VCaP (cell line): ENCODE measurements at regions not wholly inside any gene's neighbourhood (a gene's known extent, or its start where the extent isn't known, plus 50 kb on each side); places are given as distances from the start of the nearest gene placed in this dataset.

Source experiments
- H3K27ac ChIP-seq: fragments of 450-650 bp; 2 replicates; pipeline ENCODE4 v1.5.1; 2017
- TF ChIP-seq, protein P1 (sequence below): fragments of 450-650 bp; conservative IDR thresholded peaks from 2 replicates; pipeline ENCODE4 v1.5.1; 2017; ENCODE audit warnings: mild to moderate bottlenecking, moderate library complexity

DNA sequence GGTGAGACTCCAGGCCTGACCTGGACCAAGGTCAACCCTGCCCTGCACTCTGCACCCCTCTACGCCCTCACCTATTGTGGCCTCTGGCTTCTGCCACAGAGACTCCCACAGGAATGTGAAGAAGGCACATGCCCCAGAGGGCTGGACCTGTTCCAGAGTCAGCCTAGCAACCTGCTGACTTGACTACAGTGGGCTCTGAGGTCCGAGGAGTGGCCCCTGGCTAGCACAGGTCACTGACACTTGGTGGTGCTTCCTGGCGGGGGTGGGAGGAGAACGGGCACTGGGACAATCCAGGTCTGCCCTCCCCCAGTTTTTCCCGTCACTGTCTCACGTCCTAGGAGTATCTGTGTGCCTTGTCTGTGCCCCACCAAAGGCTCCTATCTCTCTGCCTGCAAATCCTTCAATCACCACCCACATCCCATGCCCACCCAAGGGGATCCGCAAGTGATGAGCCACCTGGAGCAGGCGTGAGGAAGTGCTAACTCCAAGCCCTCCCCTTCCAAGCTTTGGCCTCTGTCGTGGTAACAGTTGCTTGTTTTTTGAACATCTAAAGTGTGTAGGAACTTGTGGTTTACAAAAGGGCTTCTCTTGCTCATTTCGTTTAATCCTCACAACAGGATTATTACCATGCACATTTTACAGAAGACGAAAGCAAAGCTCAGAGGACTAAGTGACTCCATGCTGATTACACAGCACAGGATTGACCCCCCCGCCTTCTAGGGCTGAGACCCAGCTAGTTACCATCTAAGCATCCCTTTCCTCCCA lies 86.2 kb downstream of the MCFD2 start:
- no peak overlapping the region for H3K27ac ChIP-seq
- TF ChIP-seq, protein P1, sequence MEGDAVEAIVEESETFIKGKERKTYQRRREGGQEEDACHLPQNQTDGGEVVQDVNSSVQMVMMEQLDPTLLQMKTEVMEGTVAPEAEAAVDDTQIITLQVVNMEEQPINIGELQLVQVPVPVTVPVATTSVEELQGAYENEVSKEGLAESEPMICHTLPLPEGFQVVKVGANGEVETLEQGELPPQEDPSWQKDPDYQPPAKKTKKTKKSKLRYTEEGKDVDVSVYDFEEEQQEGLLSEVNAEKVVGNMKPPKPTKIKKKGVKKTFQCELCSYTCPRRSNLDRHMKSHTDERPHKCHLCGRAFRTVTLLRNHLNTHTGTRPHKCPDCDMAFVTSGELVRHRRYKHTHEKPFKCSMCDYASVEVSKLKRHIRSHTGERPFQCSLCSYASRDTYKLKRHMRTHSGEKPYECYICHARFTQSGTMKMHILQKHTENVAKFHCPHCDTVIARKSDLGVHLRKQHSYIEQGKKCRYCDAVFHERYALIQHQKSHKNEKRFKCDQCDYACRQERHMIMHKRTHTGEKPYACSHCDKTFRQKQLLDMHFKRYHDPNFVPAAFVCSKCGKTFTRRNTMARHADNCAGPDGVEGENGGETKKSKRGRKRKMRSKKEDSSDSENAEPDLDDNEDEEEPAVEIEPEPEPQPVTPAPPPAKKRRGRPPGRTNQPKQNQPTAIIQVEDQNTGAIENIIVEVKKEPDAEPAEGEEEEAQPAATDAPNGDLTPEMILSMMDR = no peak

DNA sequence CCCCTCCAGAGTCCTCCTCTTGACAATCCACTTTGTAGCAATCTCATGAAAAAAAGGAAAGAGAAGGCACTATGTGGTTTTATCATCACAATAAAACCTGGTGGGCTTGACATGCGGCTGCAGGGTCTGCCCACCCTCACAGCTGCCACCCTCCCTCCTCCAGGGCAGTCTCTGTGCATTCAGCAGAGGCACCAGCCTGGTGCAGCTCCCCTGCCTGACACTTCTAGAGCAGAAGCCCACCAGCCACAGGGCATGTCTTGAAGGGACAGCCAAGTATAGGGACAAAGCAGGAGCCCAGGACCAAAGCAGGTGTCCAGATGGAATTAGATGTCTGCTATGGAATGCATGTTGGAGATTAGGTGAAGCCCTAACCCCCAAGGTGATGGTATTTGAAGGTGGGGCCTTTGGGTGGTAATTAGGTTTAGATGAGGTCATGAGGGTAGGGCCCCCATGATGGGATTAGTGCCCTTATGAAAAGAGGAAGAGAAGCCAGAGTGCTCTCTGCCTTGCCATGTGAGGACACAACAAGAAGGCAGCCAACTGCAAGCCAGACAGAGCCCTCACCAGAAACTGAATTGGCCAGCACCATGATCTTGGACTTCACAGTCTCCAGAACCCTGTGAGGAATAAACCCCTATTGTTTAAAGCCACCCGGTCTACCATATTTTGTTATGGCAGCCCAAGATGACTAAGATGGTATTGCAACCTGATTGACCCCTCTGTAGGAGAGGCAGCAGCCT lies 86.9 kb downstream of the MCFD2 start:
- no peak overlapping the region for H3K27ac ChIP-seq
- TF ChIP-seq, protein P1 = no peak

DNA sequence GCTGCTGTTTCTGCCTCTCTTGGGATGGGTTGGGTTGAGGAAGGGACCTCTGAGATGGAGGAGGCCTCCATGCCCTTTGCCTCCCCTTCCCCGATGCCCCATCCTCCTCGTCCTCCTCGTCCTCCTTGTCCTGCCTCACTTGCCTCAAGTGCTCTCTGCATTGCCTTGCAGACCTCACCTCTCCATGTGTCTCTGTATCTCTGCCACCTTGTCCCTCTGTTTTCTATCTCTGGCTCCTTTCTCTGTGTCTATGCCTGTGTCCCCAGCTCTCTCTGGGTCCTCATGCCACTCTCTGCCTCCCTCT lies 87.5 kb downstream of the MCFD2 start:
- no peak overlapping the region for H3K27ac ChIP-seq
- TF ChIP-seq, protein P1 = no peak

DNA sequence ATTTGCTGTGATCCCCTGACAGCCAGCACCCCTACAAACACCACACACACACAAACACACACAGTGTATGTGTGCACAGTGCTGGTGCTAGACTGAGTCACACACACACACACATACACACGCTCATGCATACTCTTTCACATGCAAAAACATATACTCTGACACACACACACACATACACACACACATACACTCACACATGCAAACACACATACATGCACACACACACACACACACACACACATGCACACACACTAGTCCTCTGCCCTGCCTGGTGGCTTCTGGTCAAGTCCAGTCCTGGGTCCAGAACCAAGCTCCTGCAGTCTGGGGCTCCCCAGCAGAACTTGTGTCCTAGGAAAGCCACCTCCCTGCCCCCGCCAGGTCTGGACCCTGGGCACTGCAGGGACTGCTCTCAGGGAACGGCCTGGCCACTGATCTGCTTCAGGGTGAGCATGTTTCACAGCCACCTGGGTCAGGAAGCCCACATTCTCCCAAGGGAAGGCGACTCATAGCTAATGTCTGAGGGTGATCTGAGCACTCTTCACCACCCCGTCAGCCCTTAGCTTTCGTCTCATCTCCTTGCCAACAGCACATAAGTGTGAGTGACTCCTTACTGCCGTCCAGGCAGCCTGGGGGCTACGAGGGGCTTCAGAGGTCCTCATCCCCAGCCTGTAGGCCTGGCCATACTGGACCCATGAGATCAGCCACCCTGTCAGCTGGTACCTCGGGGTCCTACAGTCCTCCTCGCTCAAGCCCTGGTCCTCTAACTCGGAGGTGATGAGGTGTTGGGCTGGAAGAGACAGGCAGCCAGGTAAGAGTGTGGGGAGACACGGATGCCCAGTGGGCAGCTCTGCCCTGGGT lies 88.1 kb downstream of the MCFD2 start:
- TF ChIP-seq, protein P1 = no peak
- no peak overlapping the region for H3K27ac ChIP-seq

DNA sequence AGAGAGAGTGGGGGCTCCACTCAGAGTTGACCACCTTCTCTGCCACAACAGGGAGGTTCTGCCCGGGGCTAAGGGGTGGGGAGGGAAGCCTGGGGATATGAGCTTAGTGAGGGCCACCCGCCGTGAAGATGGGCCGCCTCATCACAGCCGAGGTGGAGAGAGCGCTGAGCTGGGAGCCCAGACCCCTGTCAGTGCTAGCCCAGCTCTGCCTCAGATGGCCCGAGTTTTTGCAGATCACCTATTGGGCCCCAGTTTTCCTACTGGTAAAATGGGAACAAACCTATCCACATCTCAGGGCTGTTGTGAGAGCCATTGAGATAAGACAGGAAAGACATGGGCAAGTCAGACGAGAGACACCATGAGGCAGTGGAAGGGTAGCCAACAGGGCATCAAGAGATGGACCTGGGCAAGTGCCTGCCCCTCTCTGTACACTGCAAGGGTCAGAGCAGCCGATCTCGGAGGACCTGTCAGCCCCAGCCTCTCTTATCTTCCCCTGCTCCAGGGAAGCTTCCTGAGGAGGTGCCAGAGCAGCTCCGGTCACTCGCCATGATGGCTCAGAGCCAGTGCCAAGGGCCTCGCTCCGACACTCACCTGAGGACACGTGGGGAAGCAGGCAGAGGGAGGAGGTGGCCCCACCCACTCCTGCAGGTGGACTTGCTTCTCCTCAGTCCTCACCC lies 88.9 kb downstream of the MCFD2 start:
- TF ChIP-seq, protein P1 = no peak
- H3K27ac ChIP-seq = no peak overlapping the region

DNA sequence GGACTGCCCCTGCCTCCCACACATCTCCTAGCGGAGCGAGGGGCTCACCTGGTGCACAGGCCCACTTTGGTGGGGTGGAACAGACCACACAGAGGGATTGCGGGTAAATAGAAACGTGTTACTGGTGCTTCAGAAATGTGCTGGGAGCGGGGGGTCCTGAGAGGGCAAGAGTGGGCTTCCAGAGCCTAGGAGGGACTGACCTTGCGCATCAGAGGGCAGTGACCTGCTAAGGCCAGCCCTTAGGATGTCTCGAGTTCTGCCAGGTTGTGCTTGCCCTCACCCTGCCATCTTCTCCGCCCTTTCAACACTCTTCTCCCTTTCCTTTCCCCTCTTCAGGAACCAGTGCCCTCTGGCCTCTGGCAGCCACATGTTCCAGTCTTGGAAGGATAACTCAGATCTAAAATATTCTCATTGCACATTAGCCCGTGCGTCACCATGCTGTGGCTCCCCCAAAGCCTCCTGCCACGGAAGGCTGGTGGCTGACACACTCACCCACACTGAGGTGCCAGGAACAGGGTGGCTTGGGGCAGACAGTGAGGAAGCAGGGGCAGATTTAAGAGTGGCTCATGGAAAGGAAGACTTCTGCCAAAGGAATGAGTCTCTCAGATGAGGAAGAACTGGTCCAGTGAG lies 89.6 kb downstream of the MCFD2 start:
- no peak overlapping the region for H3K27ac ChIP-seq
- TF ChIP-seq, protein P1 = no peak
